NT2/D1 (cell line): ENCODE measurements at regions not wholly inside any gene's neighbourhood (a gene's known extent, or its start where the extent isn't known, plus 50 kb on each side); places are given as distances from the start of the nearest gene placed in this dataset.

Experiments
- DNase-seq: peaks from one replicate; pipeline ENCODE4 v3.0.0-alpha.2; 2011; ENCODE audit warnings: low read depth, low spot score
- H3K27me3 ChIP-seq: 2 replicates; pipeline ENCODE4 v1.6.0; 2011; ENCODE audit warnings: mild to moderate bottlenecking; ENCODE audit not compliant: insufficient read length, insufficient read depth
- H3K36me3 ChIP-seq: 2 replicates; pipeline ENCODE4 v1.6.1; 2011; ENCODE audit warnings: mild to moderate bottlenecking, low read length, mixed read lengths; ENCODE audit not compliant: insufficient read depth, insufficient read length
- H3K4me1 ChIP-seq: 2 replicates; pipeline ENCODE4 v1.5.1; 2011; ENCODE audit not compliant: insufficient read depth, insufficient read length
- H3K4me3 ChIP-seq: 2 replicates; pipeline ENCODE4 v1.5.1; 2011; ENCODE audit warnings: low read depth; ENCODE audit not compliant: insufficient read length
- H3K9ac ChIP-seq: 2 replicates; pipeline ENCODE4 v1.6.0; 2011; ENCODE audit warnings: low read depth; ENCODE audit not compliant: insufficient read length
- H3K9me3 ChIP-seq: 2 replicates; pipeline ENCODE4 v1.5.1; 2011; ENCODE audit warnings: mild to moderate bottlenecking, low read length; ENCODE audit not compliant: insufficient read depth
- SUZ12 ChIP-seq: IDR thresholded peaks from 2 replicates; pipeline ENCODE4 v1.6.1; 2011; ENCODE audit not compliant: insufficient read length, insufficient read depth; ENCODE audit errors: extremely low read depth
- YY1 ChIP-seq: IDR thresholded peaks from 2 replicates; pipeline ENCODE4 v1.6.1; 2011; ENCODE audit not compliant: insufficient read length, insufficient read depth
- ZNF274 ChIP-seq: IDR thresholded peaks from 2 replicates; pipeline ENCODE4 v1.6.1; 2011; ENCODE audit warnings: mild to moderate bottlenecking, low read depth, low read length

DNA sequence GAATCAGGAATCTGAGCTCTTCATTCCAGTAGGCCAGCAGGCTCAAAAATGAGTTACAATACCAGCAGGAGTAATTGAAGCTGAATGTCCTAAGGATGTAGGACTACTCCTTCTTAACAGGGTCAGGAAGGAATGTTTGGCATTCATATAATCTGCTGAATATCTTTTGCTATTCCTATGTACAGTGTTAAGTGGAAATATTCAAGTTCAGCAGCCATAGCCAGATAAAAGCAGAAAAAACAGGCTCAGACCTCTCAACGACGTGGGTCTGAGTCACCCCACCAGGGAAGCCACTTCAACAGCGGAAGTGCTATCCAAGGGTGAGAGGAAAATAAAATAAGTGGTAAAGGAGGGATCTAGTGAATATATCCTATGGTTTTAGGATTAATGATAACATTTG, 577.0 kb downstream of the SPOCK3 start:
- Histone ChIP-seq H3K9me3 (no peaks in the 10 kb centered on the region), H3K4me1 (no peaks in the 10 kb centered on the region)

DNA sequence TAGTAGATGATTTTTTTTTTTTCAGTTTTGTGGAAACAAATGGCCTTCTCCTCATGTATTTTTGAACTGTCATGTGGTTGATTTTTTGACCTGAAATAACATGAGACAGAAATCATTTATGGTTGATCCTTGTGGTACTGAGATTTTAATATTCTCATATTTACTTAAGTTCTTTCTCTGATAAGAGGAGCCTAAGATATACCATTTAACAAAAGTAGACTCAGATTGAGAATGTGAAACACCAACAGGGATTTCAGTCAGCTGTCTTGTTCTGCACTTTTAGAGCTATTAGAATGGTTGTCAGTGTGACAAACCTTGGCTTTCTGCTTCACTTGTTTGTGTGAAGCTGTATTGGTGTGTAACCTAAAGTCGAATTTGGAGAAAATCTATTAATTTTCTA, 575.7 kb downstream of the SPOCK3 start:
- Histone ChIP-seq H3K9me3 (no peaks in the 10 kb centered on the region), H3K4me3 (no peak overlapping the region), H3K4me1 (no peaks in the 10 kb centered on the region), H3K36me3 (no peaks in the 10 kb centered on the region), H3K9ac (no peak overlapping the region), H3K27me3 (no peaks in the 10 kb centered on the region)
- DNase-seq: no peak
- TF ChIP-seq SUZ12 (no peak), YY1 (no peak), ZNF274 (no peak)

More for the DNA sequence above, 577.0 kb downstream of the SPOCK3 start:
- DNase-seq: no peak
- TF ChIP-seq ZNF274: no peak
- TF ChIP-seq SUZ12: no peak
- no peak for TF ChIP-seq YY1
- Histone ChIP-seq H3K4me3 (no peak overlapping the region), H3K27me3 (no peaks in the 10 kb centered on the region), H3K9ac (no peak overlapping the region), H3K36me3 (no peaks in the 10 kb centered on the region)

DNA sequence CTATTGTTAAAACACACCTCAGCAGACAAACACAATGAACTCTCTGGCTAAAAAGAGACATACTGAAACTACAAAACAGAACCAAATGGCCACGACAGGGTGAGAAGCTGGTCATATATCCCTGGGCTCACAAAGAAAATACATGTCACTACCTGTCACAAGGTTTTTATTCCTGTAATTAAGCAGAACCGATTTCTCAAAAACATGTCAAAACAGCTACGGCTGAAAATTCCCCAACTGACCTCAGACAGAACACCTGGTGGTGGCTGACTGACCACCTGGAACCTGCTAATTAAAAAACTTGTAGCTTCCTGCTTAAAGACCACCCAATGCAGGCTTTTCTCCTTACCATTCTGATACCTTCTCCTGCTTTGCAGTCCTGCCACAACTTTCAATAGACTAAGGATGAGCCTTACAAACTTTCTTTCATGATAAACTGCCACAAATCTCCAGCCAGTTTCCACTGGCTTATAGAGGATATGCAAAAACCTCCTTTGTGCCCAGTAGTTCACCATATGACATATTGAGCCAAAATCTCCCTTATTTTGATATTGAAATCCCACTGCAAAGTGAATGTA, 571.9 kb downstream of the SPOCK3 start:
- Histone ChIP-seq H3K4me3 (no peak overlapping the region), H3K27me3 (no peaks in the 10 kb centered on the region), H3K36me3 (no peaks in the 10 kb centered on the region), H3K4me1 (no peaks in the 10 kb centered on the region), H3K9me3 (no peaks in the 10 kb centered on the region), H3K9ac (no peak overlapping the region)
- DNase-seq: no peak
- no peak for TF ChIP-seq SUZ12
- TF ChIP-seq ZNF274: no peak
- TF ChIP-seq YY1: no peak

DNA sequence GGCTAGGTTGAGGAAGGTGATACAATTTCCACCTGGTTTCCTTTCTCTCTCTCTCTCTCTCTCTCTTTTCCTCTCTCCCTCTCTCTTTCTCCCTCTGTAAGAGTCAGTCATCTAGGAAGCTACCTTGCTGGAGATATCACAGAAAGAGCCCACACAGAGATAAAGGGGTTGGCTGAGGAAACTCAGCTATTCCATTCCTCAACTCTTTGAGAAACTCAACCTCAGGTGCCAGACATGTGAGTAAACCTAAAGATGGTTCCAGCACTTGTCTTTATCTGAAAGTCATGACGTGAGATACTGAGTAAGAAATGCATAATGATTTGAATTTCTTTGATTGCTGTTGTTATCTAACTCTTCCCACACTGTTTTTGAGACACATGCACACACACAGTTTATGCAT, 564.0 kb downstream of the SPOCK3 start:
- DNase-seq: no peak
- Histone ChIP-seq H3K4me1 (no peaks in the 10 kb centered on the region), H3K27me3 (no peaks in the 10 kb centered on the region), H3K9ac (no peak overlapping the region), H3K9me3 (no peaks in the 10 kb centered on the region), H3K36me3 (no peaks in the 10 kb centered on the region), H3K4me3 (no peak overlapping the region)
- TF ChIP-seq SUZ12 (no peak), YY1 (no peak), ZNF274 (no peak)

DNA sequence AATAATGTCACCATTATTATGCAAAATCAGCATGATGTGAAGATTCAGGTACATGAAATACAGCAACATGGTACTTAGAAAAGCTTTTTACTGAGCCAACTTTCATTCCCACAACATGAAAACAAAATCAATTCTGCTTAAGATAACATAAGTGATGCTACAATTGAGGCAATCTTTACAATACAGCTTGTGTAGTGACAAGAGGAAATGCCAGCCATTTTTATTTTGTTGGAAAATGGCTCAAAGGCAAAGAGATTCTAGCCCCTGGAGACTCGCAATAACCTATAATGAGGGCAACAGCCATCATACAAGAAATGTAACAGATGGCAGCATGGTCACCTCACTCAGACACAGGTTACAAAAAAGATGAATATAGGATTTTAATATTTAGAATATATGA, 560.4 kb downstream of the SPOCK3 start:
- H3K4me3 ChIP-seq: no peak overlapping the region
- no peak for DNase-seq
- H3K27me3 ChIP-seq: no peaks in the 10 kb centered on the region
- no peak for TF ChIP-seq SUZ12
- H3K9me3 ChIP-seq: no peaks in the 10 kb centered on the region
- no peaks in the 10 kb centered on the region for H3K4me1 ChIP-seq
- H3K9ac ChIP-seq: no peak overlapping the region
- no peaks in the 10 kb centered on the region for H3K36me3 ChIP-seq

DNA sequence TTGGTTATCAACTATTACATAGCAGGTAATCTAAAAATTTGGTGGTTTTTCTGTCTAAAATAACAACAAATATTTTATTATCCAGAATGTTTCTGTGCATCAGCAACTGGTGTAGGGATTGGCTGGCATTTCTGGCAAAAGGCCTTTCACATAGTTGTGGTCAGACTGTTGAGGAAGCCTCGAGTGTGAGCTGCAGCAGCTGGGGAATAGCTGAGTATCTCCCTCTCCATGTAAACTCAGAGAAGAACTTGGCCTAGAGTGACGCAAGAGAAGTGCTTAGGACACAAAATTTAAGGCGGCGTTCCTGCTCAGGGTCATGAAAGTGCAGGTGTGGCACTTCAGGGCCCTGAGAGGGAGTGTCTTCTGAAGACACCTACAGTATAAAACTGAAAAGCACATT, 558.9 kb downstream of the SPOCK3 start:
- no peak for DNase-seq

DNA sequence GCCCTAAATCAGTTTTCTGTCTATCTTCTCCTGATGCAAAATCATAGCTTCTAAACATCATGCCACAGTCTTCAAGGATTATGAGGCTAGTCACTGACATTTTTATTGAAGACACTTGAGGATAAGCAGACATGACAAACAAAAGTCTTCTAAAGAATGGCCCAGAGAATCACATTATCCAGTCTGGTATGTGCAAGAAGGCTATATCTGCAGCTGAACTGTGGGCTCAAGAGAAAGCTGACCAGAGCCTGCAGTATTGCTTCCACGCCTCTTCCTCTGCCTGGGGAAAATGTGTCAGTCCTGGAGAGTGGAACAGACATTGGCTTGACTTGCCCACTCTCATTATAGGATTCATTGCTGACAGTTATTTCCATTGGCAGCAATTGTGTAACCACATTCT, 553.5 kb downstream of the SPOCK3 start:
- Histone ChIP-seq H3K9ac (no peak overlapping the region), H3K4me1 (no peaks in the 10 kb centered on the region), H3K36me3 (no peaks in the 10 kb centered on the region), H3K4me3 (no peak overlapping the region), H3K27me3 (no peaks in the 10 kb centered on the region), H3K9me3 (no peaks in the 10 kb centered on the region)
- no peak for DNase-seq
- TF ChIP-seq YY1 (no peak), ZNF274 (no peak), SUZ12 (no peak)

More for the DNA sequence above, 558.9 kb downstream of the SPOCK3 start:
- H3K9me3 ChIP-seq: no peaks in the 10 kb centered on the region
- no peaks in the 10 kb centered on the region for H3K36me3 ChIP-seq
- no peak overlapping the region for H3K9ac ChIP-seq
- TF ChIP-seq YY1 (no peak), SUZ12 (no peak), ZNF274 (no peak)
- H3K4me1 ChIP-seq: no peaks in the 10 kb centered on the region
- no peak overlapping the region for H3K4me3 ChIP-seq
- H3K27me3 ChIP-seq: no peaks in the 10 kb centered on the region
